ENCODE measurements at regions not wholly inside any gene's neighbourhood (a gene's known extent, or its start where the extent isn't known, plus 50 kb on each side); places are given as distances from the start of the nearest gene placed in this dataset.

GRCh38 chr17:65365169-65365568 is 196.3 kb downstream of the AXIN2 start:
- Histone ChIP-seq H3K27me3 (ENCODE audit: control insufficient read depth, insufficient read depth, low read length) (no peaks in the 10 kb centered on the region; the same call in none of the 2 replicates), H3K36me3 (ENCODE audit: control insufficient read depth, insufficient read depth, low read length) (no peaks in the 10 kb centered on the region), H3K4me3 (ENCODE audit: low read depth, low read length) (no peak overlapping the region)
- ChIA-PET POLR2A (no interaction called here), CTCF (interaction anchor here (1.5 kb wide), 1 partner anchor 13 kb away, joined by 6 read pairs; no protein-coding TSS in a partner anchor)
- DNase-seq (ENCODE audit: low read depth) = no peak
- TF ChIP-seq CTCF (IDR thresholded peaks at IDR 0.05; ENCODE audit: insufficient read depth, low read depth, low read length) = no peak

- ChIA-PET POLR2A (no interaction called here), CTCF (interaction anchor here (1.5 kb wide), 1 partner anchor 14 kb away, joined by 6 read pairs; no protein-coding TSS in a partner anchor)
- no peak for DNase-seq (ENCODE audit: low read depth)
- no peak for TF ChIP-seq CTCF (IDR thresholded peaks at IDR 0.05; ENCODE audit: insufficient read depth, low read depth, low read length)
- no peaks in the 10 kb centered on the region for H3K36me3 ChIP-seq (ENCODE audit: control insufficient read depth, insufficient read depth, low read length)
- no peak overlapping the region for H3K4me3 ChIP-seq (ENCODE audit: low read depth, low read length)
- no peaks in the 10 kb centered on the region; the same call in none of the 2 replicates for H3K27me3 ChIP-seq (ENCODE audit: control insufficient read depth, insufficient read depth, low read length)
Measured at GRCh38 chr17:65364438-65364837, 197.0 kb downstream of the AXIN2 start.

GRCh38 chr17:65362826-65363225 is 198.6 kb downstream of the AXIN2 start:
- no peaks in the 10 kb centered on the region; the same call in none of the 2 replicates for H3K27me3 ChIP-seq (ENCODE audit: control insufficient read depth, insufficient read depth, low read length)
- no peak for TF ChIP-seq CTCF (IDR thresholded peaks at IDR 0.05; ENCODE audit: insufficient read depth, low read depth, low read length)
- ChIA-PET POLR2A (no interaction called here), CTCF (no interaction called here)
- no peaks in the 10 kb centered on the region for H3K36me3 ChIP-seq (ENCODE audit: control insufficient read depth, insufficient read depth, low read length)
- DNase-seq (ENCODE audit: low read depth) = no peak
- H3K4me3 ChIP-seq (ENCODE audit: low read depth, low read length) = no peak overlapping the region

- no peak for DNase-seq (ENCODE audit: low read depth)
- POLR2A ChIA-PET = no interaction called here
- Histone ChIP-seq H3K4me3 (ENCODE audit: low read depth, low read length) (no peak overlapping the region), H3K27me3 (ENCODE audit: control insufficient read depth, insufficient read depth, low read length) (no peaks in the 10 kb centered on the region), H3K36me3 (ENCODE audit: control insufficient read depth, insufficient read depth, low read length) (no peaks in the 10 kb centered on the region)
- CTCF ChIA-PET = no interaction called here
- TF ChIP-seq CTCF (IDR thresholded peaks at IDR 0.05; ENCODE audit: insufficient read depth, low read depth, low read length) = no peak
Measured at GRCh38 chr17:65360961-65361552, 200.4 kb downstream of the AXIN2 start.

GRCh38 chr17:65359016-65359415 is 202.4 kb downstream of the AXIN2 start:
- Histone ChIP-seq H3K36me3 (ENCODE audit: control insufficient read depth, insufficient read depth, low read length) (no peaks in the 10 kb centered on the region), H3K27me3 (ENCODE audit: control insufficient read depth, insufficient read depth, low read length) (no peaks in the 10 kb centered on the region), H3K4me3 (ENCODE audit: low read depth, low read length) (no peak overlapping the region)
- DNase-seq (ENCODE audit: low read depth) = peak; percentile 39
- TF ChIP-seq CTCF (IDR thresholded peaks at IDR 0.05; ENCODE audit: insufficient read depth, low read depth, low read length) = no peak
- ChIA-PET POLR2A (no interaction called here), CTCF (interaction anchor here (0.7 kb wide), 1 partner anchor 65 kb away, joined by 3 read pairs; no protein-coding TSS in a partner anchor)
